HG03520 (cell line): ENCODE measurements at regions not wholly inside any gene's neighbourhood (a gene's known extent, or its start where the extent isn't known, plus 50 kb on each side); places are given as distances from the start of the nearest gene placed in this dataset.
"Not testable (repeated sequence)": the region's sequence is repeated elsewhere in the genome, so short reads cannot be mapped to it uniquely, and the experiment has no call there.

Source experiments
- ATAC-seq: cut with Tn5 transposase; IDR thresholded peaks from one replicate; pipeline ENCODE4 v1.9.1; 2021; ENCODE audit warnings: mild to moderate bottlenecking, moderate library complexity; ENCODE audit not compliant: unreplicated experiment

GRCh38 chr5:40165789-40166728 lies 513.7 kb upstream of the PTGER4 start:
- no peak for ATAC-seq

GRCh38 chr5:40165106-40165788 lies 514.5 kb upstream of the PTGER4 start:
- no peak for ATAC-seq

GRCh38 chr5:40160435-40160834 lies 519.3 kb upstream of the PTGER4 start:
- ATAC-seq = no peak

GRCh38 chr5:40154194-40154593 lies 525.5 kb upstream of the PTGER4 start:
- ATAC-seq = no peak

- no peak for ATAC-seq
Observed at GRCh38 chr5:40150896-40151295, 528.8 kb upstream of the PTGER4 start.

- ATAC-seq = no peak
Observed at GRCh38 chr5:40141896-40142295, 537.8 kb upstream of the PTGER4 start.

GRCh38 chr5:40141418-40141817 lies 538.3 kb upstream of the PTGER4 start:
- no peak for ATAC-seq

- ATAC-seq = no peak
Observed at GRCh38 chr5:40137223-40137622, 542.5 kb upstream of the PTGER4 start.

- ATAC-seq = no peak
Observed at GRCh38 chr5:40134883-40135520, 544.7 kb upstream of the PTGER4 start.

- ATAC-seq = no peak
Observed at GRCh38 chr5:40124367-40124766, 555.3 kb upstream of the PTGER4 start.

- no peak for ATAC-seq
Observed at GRCh38 chr5:40121236-40121635, 558.5 kb upstream of the PTGER4 start.

GRCh38 chr5:40112875-40113274 lies 566.8 kb upstream of the PTGER4 start:
- ATAC-seq = no peak

GRCh38 chr5:40111036-40111435 lies 568.7 kb upstream of the PTGER4 start:
- ATAC-seq = not testable (repeated sequence)

GRCh38 chr5:40108764-40109390 lies 570.8 kb upstream of the PTGER4 start:
- not testable (repeated sequence) for ATAC-seq

GRCh38 chr5:40107786-40108185 lies 571.9 kb upstream of the PTGER4 start:
- ATAC-seq = not testable (repeated sequence)

- no peak for ATAC-seq
Observed at GRCh38 chr5:40106847-40107246, 572.9 kb upstream of the PTGER4 start.

- ATAC-seq = no peak
Observed at GRCh38 chr5:40098313-40098712, 581.4 kb upstream of the PTGER4 start.

GRCh38 chr5:40093550-40093949 lies 586.2 kb upstream of the PTGER4 start:
- no peak for ATAC-seq

GRCh38 chr5:40089269-40089668 lies 590.4 kb upstream of the PTGER4 start:
- no peak for ATAC-seq

- no peak for ATAC-seq
Observed at GRCh38 chr5:40084614-40085013, 595.1 kb upstream of the PTGER4 start.

- no peak for ATAC-seq
Observed at GRCh38 chr5:40082313-40082712, 597.4 kb upstream of the PTGER4 start.
